H1 (cell line): ENCODE measurements at regions not wholly inside any gene's neighbourhood (a gene's known extent, or its start where the extent isn't known, plus 50 kb on each side); places are given as distances from the start of the nearest gene placed in this dataset.

Source experiments
- ATF3 ChIP-seq: IDR thresholded peaks from 2 replicates; pipeline ENCODE4 v1.6.1; 2011; ENCODE audit warnings: low read depth, mild to moderate bottlenecking, low read length; ENCODE audit not compliant: insufficient read depth
- GABPA ChIP-seq: IDR thresholded peaks from 2 replicates; pipeline ENCODE4 v1.6.1; 2011; ENCODE audit warnings: mild to moderate bottlenecking, low read length, moderate library complexity, borderline replicate concordance; ENCODE audit not compliant: insufficient read depth
- SAP30 ChIP-seq: fragments of 300-600 bp; sonication (generic); IDR thresholded peaks from 2 replicates; pipeline ENCODE4 v1.7.1; 2012; ENCODE audit warnings: low read length, moderate library complexity, mild to moderate bottlenecking, inconsistent platforms; ENCODE audit not compliant: insufficient read depth, insufficient replicate concordance
- SP1 ChIP-seq: IDR thresholded peaks from 2 replicates; pipeline ENCODE4 v1.6.1; 2011; ENCODE audit warnings: low read depth, low read length
- SP2 ChIP-seq: IDR thresholded peaks from 2 replicates; pipeline ENCODE4 v1.6.1; 2012; ENCODE audit warnings: mild to moderate bottlenecking, low read length, inconsistent platforms
- SUZ12 ChIP-seq: fragments of 200-600 bp; sonication (generic); IDR thresholded peaks from 2 replicates; pipeline ENCODE4 v1.6.1; 2012; ENCODE audit warnings: mild to moderate bottlenecking, inconsistent platforms, low read length, moderate library complexity, mixed read lengths

GRCh38 chr10:11673346-11674280 is 62.2 kb upstream of the USP6NL start (continued):
- no peak for TF ChIP-seq ATF3
- no peak for TF ChIP-seq GABPA
- TF ChIP-seq SP1, result no peak
- no peak for TF ChIP-seq SP2
- TF ChIP-seq SAP30, result no peak
- TF ChIP-seq SUZ12, result no peak
